Caco-2 (cell line): ENCODE measurements at regions not wholly inside any gene's neighbourhood (a gene's known extent, or its start where the extent isn't known, plus 50 kb on each side); places are given as distances from the start of the nearest gene placed in this dataset.

Experiments
- BruUV-seq: library from RNA; stranded (reverse); fragments of 400-500 nt; replicated peaks from 2 replicates; lab custom pipeline; 2021; lab: Mats Ljungman, UMichigan
- CTCF ChIA-PET: fragments of 300-600 bp; sonication (Branson Sonifier 250); formaldehyde crosslinking; loops from one replicate; lab custom pipeline; 2022; ENCODE audit warnings: antibody characterized with exemption; lab: Charles Lee
- POLR2A ChIA-PET: fragments of 300-600 bp; sonication (Branson Sonifier 250); formaldehyde crosslinking; loops from one replicate; lab custom pipeline; 2022; ENCODE audit warnings: antibody characterized with exemption; lab: Charles Lee
- DNase-seq, 2 experiments: peaks; one replicate each; pipeline versions ENCODE4 v3.0.0 to v3.0.0-alpha.2; 2020 to 2022
- H3K27me3 ChIP-seq: replicated peaks from 2 replicates; pipeline ENCODE4 v1.6.0; 2011; ENCODE audit warnings: low read length; ENCODE audit not compliant: control insufficient read depth, insufficient read depth
- H3K36me3 ChIP-seq: 2 replicates; pipeline ENCODE4 v1.5.1; 2011; ENCODE audit warnings: low read length; ENCODE audit not compliant: control insufficient read depth, insufficient read depth
- H3K4me1 ChIP-seq: fragments of 250-450 bp; sonication (Bioruptor Pico); 2 replicates; pipeline ENCODE4 v1.5.1; 2020; ENCODE audit warnings: mild to moderate bottlenecking
- H3K4me3 ChIP-seq: 2 replicates; pipeline ENCODE4 v1.5.1; 2011; ENCODE audit warnings: low read depth, mild to moderate bottlenecking, control low read depth, low read length
- H3K9me3 ChIP-seq: fragments of 250-450 bp; sonication (Bioruptor Pico); 2 replicates; pipeline ENCODE4 v1.5.1; 2020; ENCODE audit warnings: mild to moderate bottlenecking, moderate library complexity
- H3K27ac Mint-ChIP-seq: one replicate; pipeline ENCODE4 v1.8.0; 2022; ENCODE audit warnings: mixed read lengths; ENCODE audit not compliant: unreplicated experiment
- H3K27me3 Mint-ChIP-seq: one replicate; pipeline ENCODE4 v1.8.0; 2022; ENCODE audit warnings: mixed read lengths; ENCODE audit not compliant: insufficient read depth, unreplicated experiment
- H3K36me3 Mint-ChIP-seq: one replicate; pipeline ENCODE4 v1.8.0; 2022; ENCODE audit warnings: mild to moderate bottlenecking, mixed read lengths; ENCODE audit not compliant: insufficient read depth, unreplicated experiment
- H3K4me1 Mint-ChIP-seq: one replicate; pipeline ENCODE4 v1.8.0; 2022; ENCODE audit warnings: low read depth, mixed read lengths; ENCODE audit not compliant: unreplicated experiment
- H3K4me3 Mint-ChIP-seq: one replicate; pipeline ENCODE4 v1.8.0; 2022; ENCODE audit warnings: mild to moderate bottlenecking, moderate library complexity, mixed read lengths; ENCODE audit not compliant: unreplicated experiment
- H3K9me3 Mint-ChIP-seq: one replicate; pipeline ENCODE4 v1.8.0; 2022; ENCODE audit warnings: mixed read lengths; ENCODE audit not compliant: unreplicated experiment
- intact Hi-C: fragments of 100-400 bp; cut with micrococcal nuclease; formaldehyde crosslinking; loops from one replicate; pipeline ENCODE4 v1.10.0; 2022; ENCODE audit not compliant: unreplicated experiment
- TF ChIP-seq, protein P1 (sequence below), 2 experiments: fragments of 200-600 bp in 1 of 2; IDR thresholded peaks; 1 replicate in 1 of 2; 2 replicates in 1 of 2; pipeline versions ENCODE4 v1.5.1 to v1.8.0; 2011 to 2022; ENCODE audit warnings: antibody characterized with exemption in 1 of 2, control low read depth in 1 of 2, inconsistent platforms in 1 of 2, low read depth in 1 of 2, low read length in 1 of 2, mild to moderate bottlenecking in 1 of 2, moderate library complexity in 1 of 2; ENCODE audit not compliant: insufficient read depth in 1 of 2, severe bottlenecking in 1 of 2, unreplicated experiment in 1 of 2

- H3K4me3 ChIP-seq = no peak overlapping the region
- Mint-ChIP-seq H3K4me3 (no peak overlapping the region), H3K9me3 (no peaks in the 10 kb centered on the region), H3K36me3 (no peaks in the 10 kb centered on the region), H3K4me1 (no peaks in the 10 kb centered on the region), H3K27me3 (no peaks in the 10 kb centered on the region), H3K27ac (no peak overlapping the region)
- H3K9me3 ChIP-seq = no peaks in the 10 kb centered on the region
- no peaks in the 10 kb centered on the region for H3K27me3 ChIP-seq
- no peaks in the 10 kb centered on the region for H3K36me3 ChIP-seq
- TF ChIP-seq, protein P1, sequence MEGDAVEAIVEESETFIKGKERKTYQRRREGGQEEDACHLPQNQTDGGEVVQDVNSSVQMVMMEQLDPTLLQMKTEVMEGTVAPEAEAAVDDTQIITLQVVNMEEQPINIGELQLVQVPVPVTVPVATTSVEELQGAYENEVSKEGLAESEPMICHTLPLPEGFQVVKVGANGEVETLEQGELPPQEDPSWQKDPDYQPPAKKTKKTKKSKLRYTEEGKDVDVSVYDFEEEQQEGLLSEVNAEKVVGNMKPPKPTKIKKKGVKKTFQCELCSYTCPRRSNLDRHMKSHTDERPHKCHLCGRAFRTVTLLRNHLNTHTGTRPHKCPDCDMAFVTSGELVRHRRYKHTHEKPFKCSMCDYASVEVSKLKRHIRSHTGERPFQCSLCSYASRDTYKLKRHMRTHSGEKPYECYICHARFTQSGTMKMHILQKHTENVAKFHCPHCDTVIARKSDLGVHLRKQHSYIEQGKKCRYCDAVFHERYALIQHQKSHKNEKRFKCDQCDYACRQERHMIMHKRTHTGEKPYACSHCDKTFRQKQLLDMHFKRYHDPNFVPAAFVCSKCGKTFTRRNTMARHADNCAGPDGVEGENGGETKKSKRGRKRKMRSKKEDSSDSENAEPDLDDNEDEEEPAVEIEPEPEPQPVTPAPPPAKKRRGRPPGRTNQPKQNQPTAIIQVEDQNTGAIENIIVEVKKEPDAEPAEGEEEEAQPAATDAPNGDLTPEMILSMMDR (IDR thresholded peaks at IDR 0.05; ENCODE audit: insufficient read depth in 1 of 2, low read depth in 1 of 2, low read length in 1 of 2, severe bottlenecking in 1 of 2, unreplicated experiment in 1 of 2) = no peak
- CTCF ChIA-PET = no interaction called here
- intact Hi-C loops = no loop called here
- no peak for DNase-seq
- POLR2A ChIA-PET = no interaction called here
- no TSS peak for BruUV-seq
- no peaks in the 10 kb centered on the region for H3K4me1 ChIP-seq
Measured at GRCh38 chr4:93894995-93895394, 66.4 kb downstream of the ATOH1 start.

- Histone ChIP-seq H3K4me3 (no peak overlapping the region), H3K27me3 (no peaks in the 10 kb centered on the region), H3K4me1 (no peaks in the 10 kb centered on the region), H3K36me3 (no peaks in the 10 kb centered on the region), H3K9me3 (no peaks in the 10 kb centered on the region)
- no peaks in the 10 kb centered on the region for H3K9me3 Mint-ChIP-seq
- no peak overlapping the region for H3K4me3 Mint-ChIP-seq
- TF ChIP-seq, protein P1 (IDR thresholded peaks at IDR 0.05; ENCODE audit: insufficient read depth in 1 of 2, low read depth in 1 of 2, low read length in 1 of 2, severe bottlenecking in 1 of 2, unreplicated experiment in 1 of 2) = no peak
- H3K36me3 Mint-ChIP-seq = no peaks in the 10 kb centered on the region
- intact Hi-C loops = loop anchor here (2.0 kb wide), 2 partner anchors 106 to 360 kb away; no protein-coding TSS in a partner anchor
- no TSS peak for BruUV-seq
- no peak for DNase-seq
- ChIA-PET POLR2A (no interaction called here), CTCF (no interaction called here)
- no peaks in the 10 kb centered on the region for H3K4me1 Mint-ChIP-seq
- no peaks in the 10 kb centered on the region for H3K27me3 Mint-ChIP-seq
- H3K27ac Mint-ChIP-seq = no peak overlapping the region
Measured at GRCh38 chr4:93896516-93896915, 68.0 kb downstream of the ATOH1 start.

DNA sequence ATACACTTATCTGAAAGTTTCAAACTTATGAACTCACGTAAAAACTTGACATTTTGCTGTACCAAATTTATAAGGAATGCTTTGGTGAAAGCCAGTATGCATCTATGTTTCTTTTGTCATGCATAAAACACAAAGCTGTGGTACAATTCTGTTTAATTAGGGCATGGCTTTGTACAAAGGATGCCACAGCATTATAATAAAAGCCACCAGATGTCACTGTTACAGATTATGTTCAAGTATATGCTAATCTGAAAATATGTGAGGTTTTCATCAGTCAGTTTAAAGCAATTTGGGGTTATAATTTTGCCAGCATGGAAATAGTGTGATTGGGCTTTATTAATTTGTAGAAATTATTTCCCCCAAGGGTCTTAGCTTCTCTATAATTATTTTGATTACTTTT is 69.0 kb downstream of the ATOH1 start:
- DNase-seq = no peak
- no peaks in the 10 kb centered on the region for H3K4me1 ChIP-seq
- Mint-ChIP-seq H3K27ac (no peak overlapping the region), H3K36me3 (no peaks in the 10 kb centered on the region), H3K9me3 (no peaks in the 10 kb centered on the region), H3K4me1 (no peaks in the 10 kb centered on the region), H3K27me3 (no peaks in the 10 kb centered on the region), H3K4me3 (no peak overlapping the region)
- H3K4me3 ChIP-seq = no peak overlapping the region
- intact Hi-C loops = loop anchor here (1.0 to 2.0 kb wide), 3 partner anchors 107 to 359 kb away; no protein-coding TSS in a partner anchor
- BruUV-seq = no TSS peak
- no peaks in the 10 kb centered on the region for H3K27me3 ChIP-seq
- CTCF ChIA-PET = no interaction called here
- H3K36me3 ChIP-seq = no peaks in the 10 kb centered on the region
- TF ChIP-seq, protein P1 (IDR thresholded peaks at IDR 0.05; ENCODE audit: insufficient read depth in 1 of 2, low read depth in 1 of 2, low read length in 1 of 2, severe bottlenecking in 1 of 2, unreplicated experiment in 1 of 2) = peak in 1 of 2 experiments; percentile 29
- POLR2A ChIA-PET = no interaction called here
- H3K9me3 ChIP-seq = no peaks in the 10 kb centered on the region
